B cell (primary cell): ENCODE measurements at regions not wholly inside any gene's neighbourhood (a gene's known extent, or its start where the extent isn't known, plus 50 kb on each side); places are given as distances from the start of the nearest gene placed in this dataset.

Source experiments
- ATAC-seq: fragments of 200-7000 bp; cut with Tn5 transposase; one replicate; pipeline ENCODE4 v1.10.0; 2021; ENCODE audit warnings: low read depth, mild to moderate bottlenecking, moderate number of reproducible peaks, moderate library complexity
- CTCF ChIA-PET: fragments of 350-600 bp; sonication (Branson Sonifier 250); formaldehyde crosslinking; loops from one replicate; lab custom pipeline; 2021; ENCODE audit warnings: antibody characterized with exemption, inconsistent platforms; lab: Charles Lee
- POLR2A ChIA-PET: fragments of 350-600 bp; sonication (Branson Sonifier 250); formaldehyde crosslinking; loops from one replicate; lab custom pipeline; 2021; ENCODE audit warnings: antibody characterized with exemption; lab: Charles Lee
- DNase-seq: peaks from one replicate; pipeline ENCODE4 v3.0.0; 2013
- H2AFZ ChIP-seq: 2 replicates; pipeline ENCODE4 v1.6.1; 2012; ENCODE audit warnings: mild to moderate bottlenecking, low read depth, low read length; ENCODE audit not compliant: insufficient read depth, poor library complexity, severe bottlenecking
- H3K27ac ChIP-seq, 2 donors: 1 replicate in 1 of 2; 2 replicates in 1 of 2; pipeline ENCODE4 v1.5.1; 2012 to 2013; ENCODE audit warnings: low read length in 2 of 2, mild to moderate bottlenecking in 2 of 2, moderate library complexity in 1 of 2
- H3K27me3 ChIP-seq, 4 experiments: fragments of 200-600 bp in 1 of 4; sonication (generic) in 1 of 4; replicated peaks in 1 of 4; 1 replicate in 2 of 4; 2 replicates in 2 of 4; pipeline versions ENCODE4 v1.6.1 to v1.7.0; 2013 to 2016; ENCODE audit warnings: low read length in 3 of 4, mild to moderate bottlenecking in 2 of 4, mixed read lengths in 1 of 4, moderate library complexity in 1 of 4; ENCODE audit not compliant: insufficient read depth in 4 of 4, control insufficient read depth in 3 of 4; ENCODE audit errors: control extremely low read depth in 1 of 4
- H3K36me3 ChIP-seq, 2 experiments: replicated peaks in 1 of 2; 1 replicate in 1 of 2; 2 replicates in 1 of 2; pipeline versions ENCODE4 v1.6.1 to v1.7.1; 2013; ENCODE audit warnings: low read length in 1 of 2; ENCODE audit not compliant: insufficient read depth in 2 of 2, control insufficient read depth in 1 of 2; ENCODE audit errors: control extremely low read depth in 1 of 2, extremely low read depth in 1 of 2
- H3K4me1 ChIP-seq, 2 donors: fragments of 200-600 bp in 1 of 2; sonication (generic) in 1 of 2; 1 replicate in 1 of 2; 2 replicates in 1 of 2; pipeline versions ENCODE4 v1.5.1 to v1.6.1; 2013 to 2017; ENCODE audit warnings: low read length in 2 of 2; ENCODE audit not compliant: control insufficient read depth in 2 of 2, insufficient read depth in 2 of 2
- H3K4me2 ChIP-seq: replicated peaks from 2 replicates; pipeline ENCODE3; 2012; ENCODE audit warnings: mild to moderate bottlenecking, low read depth, low read length; ENCODE audit not compliant: poor library complexity, severe bottlenecking
- H3K4me3 ChIP-seq, 5 experiments: fragments of 200-600 bp in 1 of 5; sonication (generic) in 1 of 5; 1 replicate in 3 of 5; 2 replicates in 2 of 5; pipeline versions ENCODE4 v1.5.1 to v1.7.0; 2011 to 2016; ENCODE audit warnings: low read length in 4 of 5, mild to moderate bottlenecking in 4 of 5, low read depth in 2 of 5, control low read depth in 1 of 5, moderate library complexity in 1 of 5; ENCODE audit not compliant: insufficient read depth in 1 of 5; ENCODE audit errors: control extremely low read depth in 1 of 5, extremely low read depth in 1 of 5
- H3K79me2 ChIP-seq: fragments of 200-600 bp; sonication (generic); one replicate; pipeline ENCODE4 v1.6.0; 2016; ENCODE audit warnings: low read length; ENCODE audit not compliant: control insufficient read depth, insufficient read depth
- H3K9ac ChIP-seq: fragments of 200-600 bp; sonication (generic); 2 replicates; pipeline ENCODE4 v1.6.1; 2017; ENCODE audit warnings: mild to moderate bottlenecking, low read length, moderate library complexity
- H3K9me3 ChIP-seq, 3 donors: one replicate each; pipeline versions ENCODE4 v1.6.1 to v1.7.1; 2013; ENCODE audit warnings: low read length in 2 of 3; ENCODE audit not compliant: control insufficient read depth in 2 of 3, insufficient read depth in 1 of 3; ENCODE audit errors: control extremely low read depth in 1 of 3
- H4K20me1 ChIP-seq: 2 replicates; pipeline ENCODE4 v1.6.0; 2012; ENCODE audit warnings: mild to moderate bottlenecking, low read length; ENCODE audit not compliant: insufficient read depth, control insufficient read depth, poor library complexity, severe bottlenecking
- H3K27ac Mint-ChIP-seq: one replicate; pipeline ENCODE4 v1.8.0; 2021; ENCODE audit warnings: mixed read lengths
- H3K27me3 Mint-ChIP-seq: one replicate; pipeline ENCODE4 v1.8.0; 2021; ENCODE audit warnings: mixed read lengths
- H3K4me1 Mint-ChIP-seq: one replicate; pipeline ENCODE4 v1.8.0; 2021; ENCODE audit warnings: mixed read lengths
- H3K4me3 Mint-ChIP-seq: one replicate; pipeline ENCODE4 v1.8.0; 2021; ENCODE audit warnings: mixed read lengths
- H3K9me3 Mint-ChIP-seq: one replicate; pipeline ENCODE4 v1.8.0; 2022; ENCODE audit warnings: mixed read lengths; ENCODE audit not compliant: insufficient read depth
- CTCF ChIP-seq: fragments of 200-600 bp; IDR thresholded peaks from one replicate; pipeline ENCODE4 v1.8.0; 2022; ENCODE audit warnings: antibody characterized with exemption, mild to moderate bottlenecking
- EZH2 ChIP-seq: IDR thresholded peaks from 2 replicates; pipeline ENCODE4 v1.6.1; 2012; ENCODE audit warnings: borderline replicate concordance, low read depth, mild to moderate bottlenecking, moderate library complexity, low read length; ENCODE audit not compliant: insufficient read depth, poor library complexity, severe bottlenecking
- intact Hi-C: fragments of 100-400 bp; cut with micrococcal nuclease; formaldehyde crosslinking; loops from one replicate; pipeline ENCODE4 v1.10.0; 2022

GRCh38 chr12:76706101-76706500 lies 57.8 kb upstream of the ZDHHC17 start:
- Histone ChIP-seq H3K4me2 (no peak overlapping the region), H2AFZ (no peak overlapping the region), H3K27ac (no peak overlapping the region), H3K36me3 (no peaks in the 10 kb centered on the region), H3K79me2 (no peaks in the 10 kb centered on the region), H3K4me1 (no peaks in the 10 kb centered on the region), H3K9ac (no peak overlapping the region), H3K9me3 (no peaks in the 10 kb centered on the region), H4K20me1 (no peaks in the 10 kb centered on the region), H3K4me3 (no peak overlapping the region), H3K27me3 (no peaks in the 10 kb centered on the region)
- ATAC-seq (no peak), DNase-seq (no peak)
- ChIA-PET POLR2A (no interaction called here), CTCF (interaction anchor here (1.1 kb wide), 1 partner anchor 84 kb away, joined by 3 read pairs; no protein-coding TSS in a partner anchor)
- H3K27ac Mint-ChIP-seq: no peak overlapping the region
- H3K27me3 Mint-ChIP-seq: peaks cover 11% of the 10 kb centered on the region
- intact Hi-C loops: no loop called here
- H3K4me3 Mint-ChIP-seq: no peak overlapping the region
- TF ChIP-seq EZH2 (no peak), CTCF (no peak)
- no peaks in the 10 kb centered on the region for H3K9me3 Mint-ChIP-seq
- peaks cover 3% of the 10 kb centered on the region for H3K4me1 Mint-ChIP-seq

- Histone ChIP-seq H3K4me3 (no peak overlapping the region), H3K27me3 (no peaks in the 10 kb centered on the region), H2AFZ (no peak overlapping the region), H3K9me3 (no peaks in the 10 kb centered on the region), H3K4me1 (no peaks in the 10 kb centered on the region), H4K20me1 (no peaks in the 10 kb centered on the region), H3K79me2 (no peaks in the 10 kb centered on the region), H3K27ac (no peak overlapping the region), H3K36me3 (no peaks in the 10 kb centered on the region), H3K4me2 (no peak overlapping the region), H3K9ac (no peak overlapping the region)
- ATAC-seq (no peak), DNase-seq (no peak)
- H3K9me3 Mint-ChIP-seq: no peaks in the 10 kb centered on the region
- CTCF ChIA-PET: interaction anchor here (1.1 kb wide), 1 partner anchor 83 kb away, joined by 3 read pairs; no protein-coding TSS in a partner anchor
- no peak overlapping the region for H3K27ac Mint-ChIP-seq
- TF ChIP-seq EZH2 (no peak), CTCF (no peak)
- H3K4me3 Mint-ChIP-seq: no peak overlapping the region
- POLR2A ChIA-PET: no interaction called here
- H3K4me1 Mint-ChIP-seq: peaks cover 3% of the 10 kb centered on the region
- H3K27me3 Mint-ChIP-seq: peaks cover 16% of the 10 kb centered on the region
- intact Hi-C loops: no loop called here
Measured at GRCh38 chr12:76706761-76707160, 57.2 kb upstream of the ZDHHC17 start.
